Endothelial cell of umbilical vein (primary cell): ENCODE measurements at regions not wholly inside any gene's neighbourhood (a gene's known extent, or its start where the extent isn't known, plus 50 kb on each side); places are given as distances from the start of the nearest gene placed in this dataset.
"Not testable (repeated sequence)": the region's sequence is repeated elsewhere in the genome, so short reads cannot be mapped to it uniquely, and the experiment has no call there.

Experiments
- BruUV-seq: library from RNA; stranded (reverse); fragments of 400-500 nt; replicated peaks from 2 replicates; lab custom pipeline; 2021; lab: Mats Ljungman, UMichigan
- CTCF ChIA-PET: fragments of 300-600, 350-600 bp; sonication (Branson Sonifier 250); formaldehyde crosslinking; loops from one replicate; lab custom pipeline; 2021; ENCODE audit warnings: antibody characterized with exemption, inconsistent platforms; lab: Charles Lee
- POLR2A ChIA-PET: fragments of 300-600, 350-600 bp; sonication (Branson Sonifier 250); formaldehyde crosslinking; loops from one replicate; lab custom pipeline; 2021; ENCODE audit warnings: antibody characterized with exemption, inconsistent platforms; lab: Charles Lee
- DNase-seq: peaks from one replicate; pipeline ENCODE4 v3.0.0-alpha.2; 2011; ENCODE audit warnings: low read depth, low spot score
- FAIRE-seq: peaks from 2 replicates; lab custom pipeline; 2011; peaks lifted over from hg19 to GRCh38; lab: Jason Lieb, UNC
- H2AFZ ChIP-seq: 2 replicates; pipeline ENCODE4 v1.6.0; 2012; ENCODE audit warnings: low read depth, low read length, control low read depth, inconsistent platforms
- H3K27ac ChIP-seq: 2 replicates; pipeline ENCODE4 v1.5.1; 2011; ENCODE audit warnings: low read depth, mild to moderate bottlenecking, control low read depth, low read length, moderate library complexity; ENCODE audit not compliant: insufficient read depth
- H3K27me3 ChIP-seq, 2 experiments: 2 replicates each; pipeline versions ENCODE4 v1.6.0 to v1.6.1; 2011; ENCODE audit warnings: low read length in 2 of 2, mixed read lengths in 1 of 2; ENCODE audit not compliant: control insufficient read depth in 2 of 2, insufficient read depth in 2 of 2
- H3K36me3 ChIP-seq, 2 experiments: 2 replicates in 1 of 2; 3 replicates in 1 of 2; pipeline ENCODE4 v1.5.1; 2011; ENCODE audit warnings: low read length in 2 of 2, mild to moderate bottlenecking in 1 of 2, moderate library complexity in 1 of 2; ENCODE audit not compliant: control insufficient read depth in 2 of 2, insufficient read depth in 2 of 2; ENCODE audit errors: extremely low read depth in 1 of 2
- H3K4me1 ChIP-seq: 3 replicates; pipeline ENCODE4 v1.5.1; 2011; ENCODE audit warnings: mild to moderate bottlenecking, low read length; ENCODE audit not compliant: control insufficient read depth, insufficient read depth; ENCODE audit errors: extremely low read depth
- H3K4me2 ChIP-seq: 2 replicates; pipeline ENCODE4 v1.6.1; 2011; ENCODE audit warnings: low read length, control low read depth, mixed read lengths; ENCODE audit not compliant: insufficient read depth
- H3K4me3 ChIP-seq, 3 experiments: fragments of 200-600 bp in 1 of 3; sonication (generic), shearing (Covaris generic) in 1 of 3; replicated peaks in 1 of 3; 2 replicates each; pipeline ENCODE4 v1.5.1; 2011 to 2016; ENCODE audit warnings: control low read depth in 3 of 3, low read length in 3 of 3, mild to moderate bottlenecking in 2 of 3, inconsistent platforms in 1 of 3, low read depth in 1 of 3, moderate library complexity in 1 of 3; ENCODE audit not compliant: insufficient read depth in 1 of 3
- H3K79me2 ChIP-seq: 2 replicates; pipeline ENCODE4 v1.6.0; 2012; ENCODE audit warnings: low read length, inconsistent platforms; ENCODE audit not compliant: control insufficient read depth, insufficient read depth
- H3K9ac ChIP-seq: replicated peaks from 2 replicates; pipeline ENCODE3; 2011; ENCODE audit warnings: low read length, control low read depth; ENCODE audit not compliant: insufficient read depth; ENCODE audit errors: extremely low read depth
- H3K9me1 ChIP-seq: replicated peaks from 3 replicates; pipeline ENCODE4 v1.6.0; 2011; ENCODE audit warnings: mild to moderate bottlenecking, low read length; ENCODE audit not compliant: control insufficient read depth, insufficient read depth; ENCODE audit errors: extremely low read depth
- H3K9me3 ChIP-seq: replicated peaks from 2 replicates; pipeline ENCODE4 v1.5.1; 2012; ENCODE audit warnings: low read length, inconsistent platforms; ENCODE audit not compliant: control insufficient read depth, insufficient read depth
- H4K20me1 ChIP-seq: replicated peaks from 2 replicates; pipeline ENCODE3; 2011; ENCODE audit warnings: mild to moderate bottlenecking, low read length; ENCODE audit not compliant: control insufficient read depth, insufficient read depth; ENCODE audit errors: extremely low read depth
- dilution Hi-C: fragments of 300-500 bp; cut with MboI; formaldehyde crosslinking; loops from one replicate; pipeline ENCODE4 v1.15.0; 2019; ENCODE audit warnings: low sequenced_read_pairs; ENCODE audit not compliant: extremely low pct_ligation_motif_present
- intact Hi-C: fragments of 100-400 bp; cut with micrococcal nuclease; formaldehyde crosslinking; loops from one replicate; pipeline ENCODE4 v1.10.0; 2022

- intact Hi-C loops, POLR2A ChIA-PET, H3K27ac ChIP-seq, H3K9me3 ChIP-seq, H3K27me3 ChIP-seq, H3K79me2 ChIP-seq, DNase-seq, dilution Hi-C loops, H3K4me2 ChIP-seq, H3K4me1 ChIP-seq, H3K36me3 ChIP-seq, CTCF ChIA-PET, FAIRE-seq, H4K20me1 ChIP-seq, H3K9ac ChIP-seq, H3K9me1 ChIP-seq, BruUV-seq, H3K4me3 ChIP-seq, H2AFZ ChIP-seq: not testable (repeated sequence)
Observed at GRCh38 chr21:9883571-9884282, 637.7 kb upstream of the TPTE start.

- H3K9me3 ChIP-seq, FAIRE-seq, H3K9ac ChIP-seq, H4K20me1 ChIP-seq, H2AFZ ChIP-seq, H3K27ac ChIP-seq, POLR2A ChIA-PET, H3K9me1 ChIP-seq, H3K4me3 ChIP-seq, dilution Hi-C loops, CTCF ChIA-PET, H3K4me2 ChIP-seq, intact Hi-C loops, H3K27me3 ChIP-seq, H3K79me2 ChIP-seq, DNase-seq, H3K36me3 ChIP-seq, H3K4me1 ChIP-seq, BruUV-seq: not testable (repeated sequence)
Observed at GRCh38 chr21:9888500-9888899, 632.9 kb upstream of the TPTE start.

GRCh38 chr21:9903579-9903978 lies 617.8 kb upstream of the TPTE start:
- H3K9ac ChIP-seq, H3K9me1 ChIP-seq, H3K27me3 ChIP-seq, H3K4me2 ChIP-seq, dilution Hi-C loops, CTCF ChIA-PET, H3K27ac ChIP-seq, H4K20me1 ChIP-seq, H3K9me3 ChIP-seq, H3K36me3 ChIP-seq, BruUV-seq, POLR2A ChIA-PET, H3K4me3 ChIP-seq, DNase-seq, intact Hi-C loops, H3K4me1 ChIP-seq, H2AFZ ChIP-seq, FAIRE-seq, H3K79me2 ChIP-seq: not testable (repeated sequence)

DNA sequence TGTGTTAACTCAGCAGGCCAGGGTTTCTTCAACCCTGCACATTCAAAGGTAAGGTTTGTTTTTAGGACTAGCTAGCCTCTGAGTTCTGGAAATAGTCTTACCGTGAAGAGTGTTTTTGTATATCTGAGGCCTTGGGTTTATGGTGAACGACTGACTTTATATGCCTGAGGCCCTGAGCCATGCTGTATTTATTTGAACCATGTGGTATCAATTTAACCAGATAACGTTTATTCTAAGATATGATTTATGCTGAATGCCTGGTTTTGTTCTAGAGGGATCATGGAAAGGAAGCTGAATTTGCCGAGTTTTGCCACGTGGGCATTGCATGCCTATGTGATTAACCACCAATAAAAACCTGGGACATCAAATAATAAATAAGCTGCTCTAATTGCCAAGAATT lies 607.2 kb upstream of the TPTE start:
- H3K4me2 ChIP-seq, H3K4me1 ChIP-seq, H3K27ac ChIP-seq, H3K4me3 ChIP-seq, H3K27me3 ChIP-seq, H3K9me1 ChIP-seq, POLR2A ChIA-PET, H3K36me3 ChIP-seq, dilution Hi-C loops, H3K9me3 ChIP-seq, DNase-seq, H3K79me2 ChIP-seq, H3K9ac ChIP-seq, H4K20me1 ChIP-seq, BruUV-seq, H2AFZ ChIP-seq, FAIRE-seq, CTCF ChIA-PET, intact Hi-C loops: not testable (repeated sequence)
